Activated naive CD4-positive, alpha-beta T cell treated with anti-CD3 and anti-CD28 coated beads for 36 hours (primary cell): ENCODE measurements at regions not wholly inside any gene's neighbourhood (a gene's known extent, or its start where the extent isn't known, plus 50 kb on each side); places are given as distances from the start of the nearest gene placed in this dataset.

Experiments used
- CTCF ChIA-PET: fragments of 350-600 bp; sonication (Branson Sonifier 250); formaldehyde crosslinking; loops from one replicate; lab custom pipeline; 2021; ENCODE audit warnings: antibody characterized with exemption; lab: Charles Lee
- DNase-seq: peaks from one replicate; pipeline ENCODE4 v3.0.0-alpha.2; 2020
- H3K27ac Mint-ChIP-seq: one replicate; pipeline ENCODE4 v1.8.0; 2021; ENCODE audit warnings: mild to moderate bottlenecking, mixed read lengths
- H3K27me3 Mint-ChIP-seq: one replicate; pipeline ENCODE4 v1.8.0; 2021; ENCODE audit warnings: low read depth, mixed read lengths
- H3K36me3 Mint-ChIP-seq: one replicate; pipeline ENCODE4 v1.8.0; 2021; ENCODE audit warnings: low read depth, mixed read lengths
- H3K4me1 Mint-ChIP-seq: one replicate; pipeline ENCODE4 v1.8.0; 2021; ENCODE audit warnings: low read depth, mixed read lengths
- H3K4me3 Mint-ChIP-seq: one replicate; pipeline ENCODE4 v1.8.0; 2021; ENCODE audit warnings: mild to moderate bottlenecking, moderate library complexity, mixed read lengths
- H3K9me3 Mint-ChIP-seq: one replicate; pipeline ENCODE4 v1.8.0; 2021; ENCODE audit warnings: mixed read lengths
- intact Hi-C: fragments of 100-400 bp; cut with micrococcal nuclease; formaldehyde crosslinking; loops from one replicate; pipeline ENCODE4 v1.15.1; 2023

- H3K4me1 Mint-ChIP-seq, result no peaks in the 10 kb centered on the region
- CTCF ChIA-PET, result no interaction called here
- H3K9me3 Mint-ChIP-seq, result no peaks in the 10 kb centered on the region
Measured at GRCh38 chr3:118541796-118542195, 492.9 kb downstream of the IGSF11 start.

GRCh38 chr3:118543832-118544231, 490.8 kb downstream of the IGSF11 start:
- intact Hi-C loops, result no loop called here
- Mint-ChIP-seq H3K27me3 (no peaks in the 10 kb centered on the region), H3K4me1 (no peaks in the 10 kb centered on the region)

More at GRCh38 chr3:118541796-118542195, 492.9 kb downstream of the IGSF11 start:
- H3K36me3 Mint-ChIP-seq, result no peaks in the 10 kb centered on the region
- no peaks in the 10 kb centered on the region for H3K27me3 Mint-ChIP-seq
- no peak overlapping the region for H3K4me3 Mint-ChIP-seq
- no peak overlapping the region for H3K27ac Mint-ChIP-seq
- no peak for DNase-seq
- intact Hi-C loops, result no loop called here

GRCh38 chr3:118544458-118544857, 490.2 kb downstream of the IGSF11 start:
- no peaks in the 10 kb centered on the region for H3K36me3 Mint-ChIP-seq
- H3K27me3 Mint-ChIP-seq, result no peaks in the 10 kb centered on the region
- H3K4me3 Mint-ChIP-seq, result no peak overlapping the region
- DNase-seq, result no peak
- H3K27ac Mint-ChIP-seq, result no peak overlapping the region
- H3K4me1 Mint-ChIP-seq, result no peaks in the 10 kb centered on the region
- CTCF ChIA-PET, result no interaction called here
- intact Hi-C loops, result no loop called here
- no peaks in the 10 kb centered on the region for H3K9me3 Mint-ChIP-seq

More at GRCh38 chr3:118543832-118544231, 490.8 kb downstream of the IGSF11 start:
- no peaks in the 10 kb centered on the region for H3K9me3 Mint-ChIP-seq
- no peaks in the 10 kb centered on the region for H3K36me3 Mint-ChIP-seq
- no peak overlapping the region for H3K27ac Mint-ChIP-seq
- CTCF ChIA-PET, result no interaction called here
- H3K4me3 Mint-ChIP-seq, result no peak overlapping the region
- DNase-seq, result no peak

GRCh38 chr3:118548434-118548833, 486.2 kb downstream of the IGSF11 start:
- Mint-ChIP-seq H3K27me3 (no peaks in the 10 kb centered on the region), H3K9me3 (no peaks in the 10 kb centered on the region), H3K4me1 (no peaks in the 10 kb centered on the region), H3K4me3 (no peak overlapping the region), H3K36me3 (no peaks in the 10 kb centered on the region), H3K27ac (no peak overlapping the region)
- CTCF ChIA-PET, result no interaction called here
- DNase-seq, result no peak
- intact Hi-C loops, result no loop called here

GRCh38 chr3:118550122-118550521, 484.5 kb downstream of the IGSF11 start:
- Mint-ChIP-seq H3K36me3 (no peaks in the 10 kb centered on the region), H3K4me3 (no peak overlapping the region), H3K27me3 (no peaks in the 10 kb centered on the region), H3K9me3 (no peaks in the 10 kb centered on the region), H3K4me1 (no peaks in the 10 kb centered on the region), H3K27ac (no peak overlapping the region)
- no peak for DNase-seq
- intact Hi-C loops, result no loop called here
- CTCF ChIA-PET, result no interaction called here

GRCh38 chr3:118550556-118550955, 484.1 kb downstream of the IGSF11 start:
- H3K4me1 Mint-ChIP-seq, result no peaks in the 10 kb centered on the region
- CTCF ChIA-PET, result no interaction called here
- no peaks in the 10 kb centered on the region for H3K27me3 Mint-ChIP-seq

GRCh38 chr3:118554148-118554838, 480.4 kb downstream of the IGSF11 start:
- no peak overlapping the region for H3K27ac Mint-ChIP-seq
- CTCF ChIA-PET, result no interaction called here
- H3K4me3 Mint-ChIP-seq, result no peak overlapping the region
- no peaks in the 10 kb centered on the region for H3K27me3 Mint-ChIP-seq
- H3K36me3 Mint-ChIP-seq, result no peaks in the 10 kb centered on the region
- DNase-seq, result no peak
- H3K9me3 Mint-ChIP-seq, result no peaks in the 10 kb centered on the region
- no peaks in the 10 kb centered on the region for H3K4me1 Mint-ChIP-seq
- intact Hi-C loops, result no loop called here

More at GRCh38 chr3:118550556-118550955, 484.1 kb downstream of the IGSF11 start:
- H3K9me3 Mint-ChIP-seq, result no peaks in the 10 kb centered on the region
- intact Hi-C loops, result no loop called here
- no peaks in the 10 kb centered on the region for H3K36me3 Mint-ChIP-seq
- no peak overlapping the region for H3K27ac Mint-ChIP-seq
- DNase-seq, result no peak
- no peak overlapping the region for H3K4me3 Mint-ChIP-seq

GRCh38 chr3:118556983-118557382, 477.7 kb downstream of the IGSF11 start:
- Mint-ChIP-seq H3K4me3 (no peak overlapping the region), H3K36me3 (no peaks in the 10 kb centered on the region), H3K27me3 (no peaks in the 10 kb centered on the region), H3K4me1 (no peaks in the 10 kb centered on the region), H3K27ac (no peak overlapping the region), H3K9me3 (no peaks in the 10 kb centered on the region)
- intact Hi-C loops, result no loop called here
- CTCF ChIA-PET, result no interaction called here
- DNase-seq, result no peak

- no peak for DNase-seq
- H3K4me3 Mint-ChIP-seq, result no peak overlapping the region
- H3K27me3 Mint-ChIP-seq, result no peaks in the 10 kb centered on the region
- no peaks in the 10 kb centered on the region for H3K4me1 Mint-ChIP-seq
- no peak overlapping the region for H3K27ac Mint-ChIP-seq
- CTCF ChIA-PET, result no interaction called here
- H3K9me3 Mint-ChIP-seq, result no peaks in the 10 kb centered on the region
- H3K36me3 Mint-ChIP-seq, result no peaks in the 10 kb centered on the region
- intact Hi-C loops, result no loop called here
Measured at GRCh38 chr3:118557513-118557912, 477.1 kb downstream of the IGSF11 start.

- peaks cover 2% of the 10 kb centered on the region for H3K9me3 Mint-ChIP-seq
- no peak overlapping the region for H3K27ac Mint-ChIP-seq
- H3K4me1 Mint-ChIP-seq, result no peaks in the 10 kb centered on the region
- CTCF ChIA-PET, result no interaction called here
- no peaks in the 10 kb centered on the region for H3K36me3 Mint-ChIP-seq
- no peak for DNase-seq
- intact Hi-C loops, result no loop called here
- H3K27me3 Mint-ChIP-seq, result no peaks in the 10 kb centered on the region
- no peak overlapping the region for H3K4me3 Mint-ChIP-seq
Measured at GRCh38 chr3:118559286-118559685, 475.4 kb downstream of the IGSF11 start.

GRCh38 chr3:118564800-118565199, 469.8 kb downstream of the IGSF11 start:
- CTCF ChIA-PET, result no interaction called here
- Mint-ChIP-seq H3K4me3 (no peak overlapping the region), H3K4me1 (no peaks in the 10 kb centered on the region), H3K9me3 (peaks cover 4% of the 10 kb centered on the region), H3K27me3 (no peaks in the 10 kb centered on the region), H3K27ac (no peak overlapping the region), H3K36me3 (no peaks in the 10 kb centered on the region)
- no peak for DNase-seq
- intact Hi-C loops, result no loop called here

GRCh38 chr3:118573912-118574311, 460.7 kb downstream of the IGSF11 start:
- no peaks in the 10 kb centered on the region for H3K4me1 Mint-ChIP-seq
- H3K36me3 Mint-ChIP-seq, result no peaks in the 10 kb centered on the region
- H3K27me3 Mint-ChIP-seq, result no peaks in the 10 kb centered on the region
- peaks cover 4% of the 10 kb centered on the region for H3K9me3 Mint-ChIP-seq
- DNase-seq, result no peak
- CTCF ChIA-PET, result no interaction called here
- intact Hi-C loops, result no loop called here
- no peak overlapping the region for H3K4me3 Mint-ChIP-seq
- no peak overlapping the region for H3K27ac Mint-ChIP-seq

GRCh38 chr3:118577055-118577777, 457.4 kb downstream of the IGSF11 start:
- no peaks in the 10 kb centered on the region for H3K27me3 Mint-ChIP-seq
- CTCF ChIA-PET, result no interaction called here
- no peaks in the 10 kb centered on the region for H3K9me3 Mint-ChIP-seq
- H3K4me1 Mint-ChIP-seq, result no peaks in the 10 kb centered on the region
- DNase-seq, result no peak
- H3K27ac Mint-ChIP-seq, result no peak overlapping the region
- intact Hi-C loops, result no loop called here
- no peak overlapping the region for H3K4me3 Mint-ChIP-seq
- no peaks in the 10 kb centered on the region for H3K36me3 Mint-ChIP-seq
